DND-41 (cell line): ENCODE measurements at regions not wholly inside any gene's neighbourhood (a gene's known extent, or its start where the extent isn't known, plus 50 kb on each side); places are given as distances from the start of the nearest gene placed in this dataset.

Experiments
- EZH2 ChIP-seq: IDR thresholded peaks from 3 replicates; pipeline ENCODE4 v1.6.1; 2012; ENCODE audit warnings: borderline replicate concordance, low read depth, mild to moderate bottlenecking, moderate library complexity, low read length, inconsistent platforms; ENCODE audit not compliant: severe bottlenecking
- TF ChIP-seq, protein P1 (sequence below): IDR thresholded peaks from 2 replicates; pipeline ENCODE4 v1.5.1; 2012; ENCODE audit warnings: borderline replicate concordance, low read length, moderate library complexity, mild to moderate bottlenecking; ENCODE audit not compliant: poor library complexity, severe bottlenecking; ENCODE audit errors: extremely low read depth

DNA sequence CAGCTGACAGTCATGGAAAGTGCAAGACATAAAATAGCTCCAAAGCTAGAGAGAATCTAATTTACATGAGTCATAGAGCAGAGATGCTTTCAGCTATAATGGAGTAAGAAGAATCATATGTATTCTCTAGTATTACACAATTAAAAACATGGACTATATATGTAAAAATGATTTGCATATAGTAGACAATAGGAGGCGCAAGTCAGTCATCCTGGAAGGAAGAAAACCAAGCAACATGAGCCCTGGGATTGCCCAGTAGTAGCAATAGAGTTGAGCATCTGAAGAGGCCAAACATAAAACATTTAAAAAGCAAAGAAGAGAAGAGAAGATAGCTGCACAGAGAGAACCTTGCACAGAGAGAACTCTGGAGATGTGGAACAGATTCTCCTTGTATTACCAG is 455.0 kb downstream of the EPHA3 start:
- no peak for TF ChIP-seq EZH2
- TF ChIP-seq, protein P1, sequence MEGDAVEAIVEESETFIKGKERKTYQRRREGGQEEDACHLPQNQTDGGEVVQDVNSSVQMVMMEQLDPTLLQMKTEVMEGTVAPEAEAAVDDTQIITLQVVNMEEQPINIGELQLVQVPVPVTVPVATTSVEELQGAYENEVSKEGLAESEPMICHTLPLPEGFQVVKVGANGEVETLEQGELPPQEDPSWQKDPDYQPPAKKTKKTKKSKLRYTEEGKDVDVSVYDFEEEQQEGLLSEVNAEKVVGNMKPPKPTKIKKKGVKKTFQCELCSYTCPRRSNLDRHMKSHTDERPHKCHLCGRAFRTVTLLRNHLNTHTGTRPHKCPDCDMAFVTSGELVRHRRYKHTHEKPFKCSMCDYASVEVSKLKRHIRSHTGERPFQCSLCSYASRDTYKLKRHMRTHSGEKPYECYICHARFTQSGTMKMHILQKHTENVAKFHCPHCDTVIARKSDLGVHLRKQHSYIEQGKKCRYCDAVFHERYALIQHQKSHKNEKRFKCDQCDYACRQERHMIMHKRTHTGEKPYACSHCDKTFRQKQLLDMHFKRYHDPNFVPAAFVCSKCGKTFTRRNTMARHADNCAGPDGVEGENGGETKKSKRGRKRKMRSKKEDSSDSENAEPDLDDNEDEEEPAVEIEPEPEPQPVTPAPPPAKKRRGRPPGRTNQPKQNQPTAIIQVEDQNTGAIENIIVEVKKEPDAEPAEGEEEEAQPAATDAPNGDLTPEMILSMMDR = no peak
